HepG2 (cell line): ENCODE measurements at regions not wholly inside any gene's neighbourhood (a gene's known extent, or its start where the extent isn't known, plus 50 kb on each side); places are given as distances from the start of the nearest gene placed in this dataset.
A peak's percentile ranks its signal among the peaks of the same experiment; 100 is the strongest.

Experiments
- AGO2 ChIP-seq: fragments of 200-400 bp; formaldehyde crosslinking; optimal IDR thresholded peaks from 2 replicates; pipeline ENCODE3; 2017; ENCODE audit warnings: mild to moderate bottlenecking, low read depth, low read length, moderate library complexity
- ARID4A ChIP-seq: sonication (generic); formaldehyde crosslinking; IDR thresholded peaks from 2 replicates; pipeline ENCODE4 v1.5.0; 2020; ENCODE audit warnings: mild to moderate bottlenecking, missing genetic modification reagents, borderline replicate concordance
- DMAP1 ChIP-seq: IDR thresholded peaks from 2 replicates; pipeline ENCODE4 v1.6.1; 2016
- DZIP1 ChIP-seq: sonication (generic); formaldehyde crosslinking; IDR thresholded peaks from 2 replicates; pipeline ENCODE4 v1.5.0; 2020; ENCODE audit warnings: mild to moderate bottlenecking, missing genetic modification reagents
- FIP1L1 ChIP-seq: fragments of 200-400 bp; formaldehyde crosslinking; IDR thresholded peaks from 2 replicates; pipeline ENCODE4 v1.6.1; 2018; ENCODE audit warnings: low read depth, mild to moderate bottlenecking, low read length, moderate library complexity, borderline replicate concordance; ENCODE audit not compliant: insufficient read depth
- GPBP1L1 ChIP-seq: sonication (generic); formaldehyde crosslinking; IDR thresholded peaks from 2 replicates; pipeline ENCODE4 v1.5.0; 2020; ENCODE audit warnings: mild to moderate bottlenecking, missing genetic modification reagents
- HBP1 ChIP-seq: IDR thresholded peaks from 2 replicates; pipeline ENCODE4 v1.6.1; 2016; ENCODE audit warnings: low read depth, control low read depth
- NR0B2 ChIP-seq: sonication (generic); formaldehyde crosslinking; IDR thresholded peaks from 2 replicates; pipeline ENCODE4 v1.4.0; 2020; ENCODE audit warnings: mild to moderate bottlenecking, missing genetic modification reagents
- NR3C1 ChIP-seq: sonication (generic); formaldehyde crosslinking; IDR thresholded peaks from 2 replicates; pipeline ENCODE4 v1.4.0; 2020; ENCODE audit warnings: missing genetic modification reagents
- SIN3A ChIP-seq: IDR thresholded peaks from 2 replicates; pipeline ENCODE4 v1.6.1; 2011; ENCODE audit warnings: low read depth, mild to moderate bottlenecking, control low read depth, low read length, borderline replicate concordance
- TAF1 ChIP-seq: sonication (generic); formaldehyde crosslinking; IDR thresholded peaks from 2 replicates; pipeline ENCODE4 v1.4.0; 2020; ENCODE audit warnings: missing genetic modification reagents
- TBP ChIP-seq: sonication (generic); formaldehyde crosslinking; IDR thresholded peaks from 2 replicates; pipeline ENCODE4 v1.5.0; 2020; ENCODE audit warnings: missing genetic modification reagents
- TGIF2 ChIP-seq: IDR thresholded peaks from 2 replicates; pipeline ENCODE4 v1.6.1; 2016; ENCODE audit warnings: control low read depth, missing compliant biosample characterization
- ZNF280D ChIP-seq: sonication (generic); formaldehyde crosslinking; IDR thresholded peaks from 2 replicates; pipeline ENCODE4 v1.5.1; 2020; ENCODE audit warnings: mild to moderate bottlenecking, missing genetic modification reagents
- ZNF282 ChIP-seq: fragments of 450-650 bp; IDR thresholded peaks from 2 replicates; pipeline ENCODE4 v1.6.1; 2018; ENCODE audit not compliant: partially characterized antibody

- TF ChIP-seq ZNF280D (CRISPR knock-in tag) (0 out of 2 replicates have a peak, but pooled peaks have one; percentile 68), FIP1L1 (no peak), TBP (CRISPR knock-in tag) (no peak), HBP1 (0 out of 2 replicates have a peak, but pooled peaks have one; percentile 69), AGO2 (no peak), NR0B2 (CRISPR knock-in tag) (peak; percentile 28; the same call in 1 of the 2 replicates), DMAP1 (peak; percentile 74), TAF1 (CRISPR knock-in tag) (peak; percentile 74), TGIF2 (CRISPR knock-in tag) (0 out of 2 replicates have a peak, but pooled peaks have one; percentile 26), ZNF282 (no peak), NR3C1 (CRISPR knock-in tag) (no peak), GPBP1L1 (CRISPR knock-in tag) (no peak), DZIP1 (peak; percentile 70; the same call in 1 of the 2 replicates), ARID4A (0 out of 2 replicates have a peak, but pooled peaks have one; percentile 48), SIN3A (peak; percentile 17; the same call in 1 of the 2 replicates)
These were observed 1234.7 kb upstream of the GJE1 start (continued) for GRCh38 chr6:140897804-140898573.
